ENCODE measurements at regions not wholly inside any gene's neighbourhood (a gene's known extent, or its start where the extent isn't known, plus 50 kb on each side); places are given as distances from the start of the nearest gene placed in this dataset.
A peak's percentile ranks its signal among the peaks of the same experiment; 100 is the strongest.

GRCh38 chr19:29432677-29433076 is 93.1 kb upstream of the VSTM2B start:
- no peak for DNase-seq

GRCh38 chr19:29436591-29437103 is 89.1 kb upstream of the VSTM2B start:
- DNase-seq = no peak

- DNase-seq = no peak
These were observed 86.8 kb upstream of the VSTM2B start for GRCh38 chr19:29439021-29439420.

- no peak for DNase-seq
These were observed 85.9 kb upstream of the VSTM2B start for GRCh38 chr19:29439688-29440550.

- no peak for DNase-seq
These were observed 83.7 kb upstream of the VSTM2B start for GRCh38 chr19:29442094-29442493.

GRCh38 chr19:29442910-29443309 is 82.9 kb upstream of the VSTM2B start:
- DNase-seq = no peak

- DNase-seq = no peak
These were observed 80.5 kb upstream of the VSTM2B start for GRCh38 chr19:29445246-29445645.

- no peak for DNase-seq
These were observed 79.4 kb upstream of the VSTM2B start for GRCh38 chr19:29446361-29446760.

GRCh38 chr19:29448046-29448445 is 77.7 kb upstream of the VSTM2B start:
- no peak for DNase-seq

GRCh38 chr19:29449371-29449770 is 76.4 kb upstream of the VSTM2B start:
- no peak for DNase-seq

GRCh38 chr19:29450306-29450705 is 75.5 kb upstream of the VSTM2B start:
- DNase-seq = no peak

- no peak for DNase-seq
These were observed 75.0 kb upstream of the VSTM2B start for GRCh38 chr19:29450812-29451211.

GRCh38 chr19:29454109-29454508 is 71.7 kb upstream of the VSTM2B start:
- no peak for DNase-seq

GRCh38 chr19:29457413-29457812 is 68.4 kb upstream of the VSTM2B start:
- no peak for DNase-seq

- DNase-seq = peak; percentile 17 to 71
These were observed 57.9 kb upstream of the VSTM2B start for GRCh38 chr19:29467824-29468401.

- no peak for DNase-seq
These were observed 50.3 kb upstream of the VSTM2B start for GRCh38 chr19:29475469-29475868.
